Stomach (tissue), 4 donors: ENCODE measurements at regions not wholly inside any gene's neighbourhood (a gene's known extent, or its start where the extent isn't known, plus 50 kb on each side); places are given as distances from the start of the nearest gene placed in this dataset.

Source experiments
- CTCF ChIP-seq, 7 experiments: fragments of 450-650 bp in 4 of 7; fragments of 200-600 bp in 3 of 7; sonication (generic) in 3 of 7; IDR thresholded peaks; one replicate each; pipeline ENCODE4 v1.5.1; 2016 to 2019; ENCODE audit warnings: antibody characterized with exemption in 7 of 7, control low read depth in 2 of 7, mild to moderate bottlenecking in 1 of 7
- POLR2A ChIP-seq, 4 donors: fragments of 450-650 bp; IDR thresholded peaks; one replicate each; pipeline ENCODE4 v1.6.1; 2016; ENCODE audit warnings: antibody characterized with exemption in 4 of 4, control low read depth in 2 of 4, mild to moderate bottlenecking in 1 of 4, moderate library complexity in 1 of 4
- POLR2AphosphoS5 ChIP-seq, 3 donors: sonication (generic); formaldehyde crosslinking; IDR thresholded peaks; one replicate each; pipeline ENCODE4 v1.6.1; 2016; ENCODE audit warnings: antibody characterized with exemption in 3 of 3

- TF ChIP-seq POLR2AphosphoS5 (IDR thresholded peaks at IDR 0.05) (no peak), CTCF (IDR thresholded peaks at IDR 0.05) (no peak), POLR2A (IDR thresholded peaks at IDR 0.05) (no peak)
Measured at GRCh38 chr1:178642282-178642681, 82.8 kb upstream of the RALGPS2 start.
